ENCODE measurements at regions not wholly inside any gene's neighbourhood (a gene's known extent, or its start where the extent isn't known, plus 50 kb on each side); places are given as distances from the start of the nearest gene placed in this dataset.
"Not testable (repeated sequence)": the region's sequence is repeated elsewhere in the genome, so short reads cannot be mapped to it uniquely, and the experiment has no call there.

DNA sequence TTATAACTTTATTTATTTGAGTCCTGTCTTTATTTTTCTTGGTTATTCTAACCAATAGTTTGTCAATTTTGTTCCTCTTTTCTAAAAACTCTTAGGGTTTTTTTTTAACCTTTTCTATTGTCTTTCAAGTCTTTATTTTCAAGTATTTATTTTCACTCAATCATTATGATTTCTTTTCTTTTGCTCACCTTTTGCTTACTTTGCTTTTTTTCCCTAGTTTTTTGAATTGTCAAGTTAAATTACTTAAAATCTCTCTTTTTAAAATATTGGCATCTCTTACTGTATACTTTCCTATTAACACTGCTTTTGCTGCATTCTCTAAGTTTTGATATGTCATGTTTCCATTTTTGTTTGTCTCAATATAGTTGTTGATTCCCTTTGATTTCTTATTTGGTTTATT is 396.8 kb upstream of the CCDC179 start:
- DNase-seq (ENCODE audit: low read depth): no peak

DNA sequence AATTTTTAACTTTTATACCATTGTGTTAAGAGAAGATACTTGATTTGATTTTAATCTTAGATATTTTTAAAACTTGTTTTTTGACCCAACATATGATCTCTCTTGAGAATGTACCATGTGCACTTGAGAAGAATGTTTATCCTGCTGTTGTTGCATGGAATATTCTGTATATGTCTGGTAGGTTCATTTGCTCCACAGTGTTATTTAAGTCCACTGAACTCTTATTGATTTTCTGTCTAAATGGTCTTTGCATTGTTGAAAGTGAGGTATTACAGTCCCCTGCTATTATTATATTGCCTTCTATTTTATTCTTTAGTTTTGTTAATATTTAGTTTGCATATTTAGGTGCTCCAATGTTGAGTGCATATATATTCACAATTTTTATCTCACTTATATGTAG is 397.3 kb upstream of the CCDC179 start:
- DNase-seq (ENCODE audit: low read depth): no peak

DNA sequence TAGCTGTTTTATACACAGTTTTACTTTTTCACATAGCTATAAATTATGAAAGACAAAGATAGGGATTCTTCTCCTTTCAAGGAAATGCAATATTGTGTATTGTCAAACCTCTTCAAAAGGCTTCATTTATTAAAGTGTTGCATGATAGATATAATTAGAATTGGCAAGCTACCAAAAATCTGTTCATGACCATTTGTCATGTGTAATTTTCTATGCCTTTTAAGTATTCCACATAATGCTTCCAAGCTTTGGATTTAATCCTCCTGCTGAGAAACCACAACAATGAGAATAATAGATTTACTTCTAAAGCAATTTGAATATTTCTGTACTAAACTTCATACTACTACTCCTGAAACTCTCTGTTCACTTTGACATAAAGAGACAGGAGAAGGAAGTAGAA is 403.2 kb upstream of the CCDC179 start:
- no peak for DNase-seq (ENCODE audit: low read depth)

GRCh38 chr11:23272095-23272494 is 411.8 kb upstream of the CCDC179 start:
- no peak for DNase-seq (ENCODE audit: low read depth)

DNA sequence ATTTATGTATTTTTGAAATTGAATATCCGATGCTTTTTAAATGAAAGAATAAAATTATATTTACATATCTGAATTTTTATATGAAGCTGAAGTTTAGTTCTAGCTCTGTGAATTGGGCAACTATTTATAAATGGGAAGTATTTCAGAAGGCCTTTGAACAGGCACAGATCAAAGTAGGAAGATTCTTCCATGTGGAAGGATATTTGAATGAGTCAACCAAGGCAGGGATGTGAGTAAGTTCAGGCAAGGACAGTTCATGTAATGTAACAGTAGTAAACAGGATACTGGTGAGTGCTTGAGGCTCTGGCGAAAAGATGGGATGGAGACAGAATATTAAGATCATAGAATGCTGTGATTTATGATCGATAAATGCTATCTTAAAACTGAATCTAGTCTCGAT is 417.8 kb upstream of the CCDC179 start:
- DNase-seq (ENCODE audit: low read depth): peak; percentile 59

GRCh38 chr11:23280088-23280487 is 419.8 kb upstream of the CCDC179 start:
- DNase-seq (ENCODE audit: low read depth): peak; percentile 54

DNA sequence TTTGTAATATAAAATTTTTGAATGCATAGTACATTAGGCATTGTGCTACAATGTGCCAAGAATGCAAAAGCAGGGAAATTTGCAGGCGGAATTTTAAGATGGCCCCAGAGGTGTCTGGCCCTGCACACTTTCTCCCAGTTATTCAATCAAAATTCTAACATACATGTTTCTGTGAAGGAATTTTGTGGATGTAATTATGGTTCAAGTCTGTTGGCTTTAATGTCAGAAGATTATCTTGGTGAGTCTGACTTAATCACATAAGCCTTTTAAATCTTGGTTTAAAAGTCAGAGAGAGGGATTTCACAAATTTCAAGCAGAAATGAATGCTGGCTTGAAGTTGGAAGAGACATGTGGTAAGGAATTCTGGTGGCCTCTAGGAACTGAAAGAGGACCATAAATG is 423.4 kb upstream of the CCDC179 start:
- no peak for DNase-seq (ENCODE audit: low read depth)

DNA sequence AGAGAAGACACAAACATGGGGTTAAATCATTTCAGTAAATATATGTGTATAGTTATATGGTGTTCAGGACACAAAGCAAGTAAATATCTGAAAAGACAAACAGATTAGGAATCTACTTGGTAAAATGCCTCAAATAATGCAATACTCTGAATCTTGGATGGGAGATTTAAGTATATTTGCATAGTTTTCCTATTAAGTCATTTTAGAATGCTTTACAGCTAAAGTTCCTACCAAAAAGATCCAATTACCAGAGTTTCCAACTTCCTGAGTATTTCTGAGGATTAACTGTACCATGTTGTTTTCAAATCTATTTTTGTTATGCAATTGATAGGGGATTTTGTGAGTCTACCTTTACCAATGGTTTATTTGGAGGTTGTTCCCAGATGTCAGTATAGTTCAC is 424.4 kb upstream of the CCDC179 start:
- DNase-seq (ENCODE audit: low read depth): peak; percentile 71

DNA sequence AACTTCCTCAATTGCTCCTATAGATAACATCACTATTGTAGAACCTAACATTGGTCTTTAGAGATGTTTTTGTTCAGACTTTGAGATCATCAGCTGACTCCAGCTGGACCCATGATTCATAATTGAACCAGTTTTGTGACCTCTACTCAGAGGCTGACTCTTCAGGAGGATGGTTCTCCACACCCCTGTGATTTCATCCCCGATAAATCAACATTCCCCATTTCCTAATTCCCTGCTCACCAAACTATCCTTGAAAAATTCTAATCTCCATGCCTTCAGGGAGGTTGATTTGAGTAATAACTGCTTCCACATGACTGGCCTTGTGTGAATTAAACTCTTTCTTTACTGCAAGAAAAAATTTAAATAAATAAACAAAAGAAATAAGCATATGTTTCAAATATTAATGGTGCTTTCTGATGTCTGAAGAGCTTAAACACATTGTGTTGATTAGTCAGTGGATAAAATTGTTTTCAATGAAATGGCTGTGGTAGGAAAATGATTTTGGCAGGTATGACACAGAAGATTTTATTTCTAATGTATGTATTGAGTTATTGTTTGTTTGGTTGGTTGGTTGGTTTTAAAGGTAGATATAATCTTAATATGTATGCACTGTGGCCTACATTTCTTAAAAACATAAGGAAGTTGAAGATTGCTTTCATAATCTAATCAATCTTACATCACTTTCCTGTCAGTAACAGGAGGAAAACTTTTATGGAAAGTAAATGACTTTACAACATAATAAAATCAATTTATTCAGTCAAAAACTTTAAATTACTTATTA is 427.9 kb upstream of the CCDC179 start:
- DNase-seq (ENCODE audit: low read depth): peak; percentile 92

DNA sequence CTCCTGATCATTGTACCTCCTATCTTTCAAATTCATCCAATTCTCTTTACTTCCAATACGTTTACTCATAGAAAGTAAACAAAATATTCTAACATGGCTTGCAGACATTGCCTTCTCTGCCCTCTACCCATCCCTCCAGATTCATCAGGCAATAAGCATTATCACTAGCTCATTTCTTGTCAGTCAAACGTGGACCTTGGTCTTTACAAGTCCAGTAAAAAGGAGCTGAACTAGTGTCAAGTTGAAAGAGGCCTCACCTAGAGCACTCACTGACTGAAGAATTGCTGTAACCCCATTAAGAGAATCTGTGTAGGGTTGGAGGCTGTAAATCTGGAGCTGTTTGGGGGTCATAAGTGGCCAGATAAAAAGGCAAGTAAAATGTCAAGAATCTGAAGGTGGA is 435.0 kb upstream of the CCDC179 start:
- DNase-seq (ENCODE audit: low read depth): no peak

DNA sequence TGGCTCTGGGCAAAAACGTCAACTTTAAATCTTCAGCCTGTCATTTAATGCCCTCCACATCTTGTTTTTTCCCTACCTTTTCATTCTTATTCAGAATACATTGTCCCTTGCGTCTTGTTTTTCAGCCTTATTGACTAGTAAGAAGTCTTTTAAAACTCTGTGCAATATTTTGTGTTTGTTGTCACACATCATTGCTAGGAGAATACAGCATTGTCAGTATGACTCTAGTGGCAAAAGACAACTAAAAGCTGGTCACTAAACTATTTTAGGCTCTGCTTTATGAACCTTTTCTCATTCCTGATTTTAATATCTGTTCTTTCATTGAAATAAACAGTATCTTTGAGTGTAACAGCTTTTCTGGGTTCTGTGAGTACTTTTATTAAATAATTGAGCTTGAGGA is 447.8 kb upstream of the CCDC179 start:
- DNase-seq (ENCODE audit: low read depth): no peak

GRCh38 chr11:23310276-23310675 is 450.0 kb upstream of the CCDC179 start:
- DNase-seq (ENCODE audit: low read depth): peak; percentile 74

GRCh38 chr11:23311986-23312940 is 452.0 kb upstream of the CCDC179 start:
- DNase-seq (ENCODE audit: low read depth): peak; percentile 79

DNA sequence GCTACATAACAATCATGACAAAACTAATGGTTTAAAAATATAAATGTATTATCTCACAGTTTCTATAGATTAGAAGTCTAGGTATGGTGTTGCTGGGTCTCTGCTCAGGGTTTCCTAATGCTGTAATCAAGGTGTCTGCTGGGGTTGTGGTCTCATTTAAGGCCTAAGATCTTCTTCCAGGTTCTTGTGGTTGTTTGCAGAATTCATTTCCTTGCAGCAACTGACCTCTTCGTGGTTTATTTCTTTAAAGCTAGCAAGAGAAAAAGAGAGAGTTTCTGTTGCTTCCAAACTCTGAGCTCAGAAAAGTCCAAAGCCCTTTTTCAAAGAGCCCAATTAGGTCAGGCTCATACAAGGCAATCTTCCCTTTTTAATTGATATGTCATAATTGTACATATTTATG is 452.7 kb upstream of the CCDC179 start:
- no peak for DNase-seq (ENCODE audit: low read depth)

DNA sequence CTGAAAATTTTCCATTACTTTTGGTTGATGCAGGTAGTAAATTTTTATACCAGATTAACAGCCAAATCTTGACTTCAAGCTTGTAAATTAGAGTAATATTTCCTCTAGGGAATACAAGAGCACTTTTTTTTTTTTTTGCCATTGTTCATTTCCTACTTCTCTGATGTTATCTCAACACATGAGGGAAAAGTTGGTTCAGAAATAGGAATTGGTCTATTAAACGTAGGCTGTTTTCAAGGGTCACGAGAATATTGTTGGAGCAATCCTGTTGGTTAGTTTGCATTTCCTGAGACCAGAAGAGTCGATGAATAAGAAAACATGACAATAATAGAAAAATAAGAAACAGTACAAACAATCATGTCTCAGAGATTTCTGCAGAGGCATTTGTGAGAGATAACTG is 453.9 kb upstream of the CCDC179 start:
- no peak for DNase-seq (ENCODE audit: low read depth)

DNA sequence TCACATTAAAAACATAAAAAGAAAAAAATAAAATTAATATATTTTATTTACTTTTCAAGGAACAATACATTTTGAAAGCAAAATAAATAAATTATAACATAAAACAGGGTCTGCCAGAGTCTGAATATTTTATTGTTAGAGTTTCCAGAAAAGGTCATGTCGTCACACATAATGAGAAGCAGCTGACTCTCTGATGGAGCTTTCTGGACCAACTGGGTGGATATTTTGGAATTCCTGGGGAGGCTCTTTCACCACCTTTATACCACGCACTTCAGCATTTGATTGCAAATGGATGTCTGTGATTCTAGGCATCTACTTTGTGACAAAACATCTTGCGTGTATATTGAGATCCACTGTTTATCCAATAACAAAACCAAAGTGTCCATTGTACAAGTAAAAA is 455.0 kb upstream of the CCDC179 start:
- DNase-seq (ENCODE audit: low read depth): no peak

DNA sequence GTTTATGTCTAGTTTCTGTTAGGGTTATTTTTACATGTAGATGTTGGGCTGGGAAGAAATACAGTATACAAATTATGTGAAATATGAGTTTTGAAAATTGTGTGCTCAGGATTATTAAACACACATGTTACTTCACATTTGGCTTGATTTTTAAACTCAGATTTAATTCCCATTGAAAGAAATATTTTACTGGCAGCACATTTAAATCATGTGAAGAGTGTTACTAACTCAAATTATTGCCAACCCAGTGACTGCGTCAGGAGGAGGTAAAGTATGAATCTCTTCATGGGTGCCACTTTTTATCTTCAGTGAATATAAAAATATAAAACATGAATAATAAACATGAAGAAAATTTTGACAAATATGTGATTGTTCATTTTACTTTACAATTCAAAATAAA is 457.5 kb upstream of the CCDC179 start:
- DNase-seq (ENCODE audit: low read depth): no peak

DNA sequence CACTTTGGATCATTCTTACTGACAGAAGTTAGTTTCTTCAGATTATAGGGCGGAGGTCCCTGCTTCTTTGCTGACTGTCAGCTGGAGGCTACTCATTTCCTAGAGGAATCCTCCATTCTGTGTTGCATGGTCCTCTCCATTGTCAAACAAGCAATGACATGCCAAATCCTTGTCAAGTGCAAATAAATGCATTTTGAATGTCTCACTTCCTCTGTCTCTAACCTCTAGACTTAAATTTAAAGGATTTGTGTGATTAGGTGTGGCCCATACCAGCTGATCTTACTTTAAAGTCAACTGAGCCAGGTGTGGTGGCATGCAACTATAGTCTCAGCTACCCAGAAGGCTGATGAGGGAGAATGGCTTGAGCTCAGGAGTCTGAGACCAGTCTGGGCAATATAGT is 458.4 kb upstream of the CCDC179 start:
- DNase-seq (ENCODE audit: low read depth): no peak

DNA sequence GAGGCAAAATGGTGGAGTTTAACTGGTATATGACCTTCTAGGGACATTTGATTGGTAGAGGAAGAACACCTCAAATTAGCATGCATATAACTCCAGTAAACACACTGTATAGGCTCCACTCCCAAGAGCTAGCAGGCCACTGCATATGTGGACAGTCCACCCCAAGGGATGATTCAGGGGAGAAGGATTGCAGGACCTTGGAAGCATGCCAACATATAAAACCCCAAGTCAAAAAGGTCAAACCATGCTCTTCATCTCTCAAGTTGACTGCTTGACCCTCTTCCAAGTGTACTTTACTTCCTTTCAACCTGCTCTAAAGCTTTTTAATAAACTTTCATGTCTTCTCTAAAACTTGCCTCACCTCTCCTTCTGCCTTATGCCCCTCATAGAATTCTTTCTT is 459.9 kb upstream of the CCDC179 start:
- DNase-seq (ENCODE audit: low read depth): peak; percentile 23

GRCh38 chr11:23335586-23335985 is 475.3 kb upstream of the CCDC179 start:
- DNase-seq (ENCODE audit: low read depth): not testable (repeated sequence)

GRCh38 chr11:23336961-23337360 is 476.7 kb upstream of the CCDC179 start:
- DNase-seq (ENCODE audit: low read depth): peak; percentile 53

DNA sequence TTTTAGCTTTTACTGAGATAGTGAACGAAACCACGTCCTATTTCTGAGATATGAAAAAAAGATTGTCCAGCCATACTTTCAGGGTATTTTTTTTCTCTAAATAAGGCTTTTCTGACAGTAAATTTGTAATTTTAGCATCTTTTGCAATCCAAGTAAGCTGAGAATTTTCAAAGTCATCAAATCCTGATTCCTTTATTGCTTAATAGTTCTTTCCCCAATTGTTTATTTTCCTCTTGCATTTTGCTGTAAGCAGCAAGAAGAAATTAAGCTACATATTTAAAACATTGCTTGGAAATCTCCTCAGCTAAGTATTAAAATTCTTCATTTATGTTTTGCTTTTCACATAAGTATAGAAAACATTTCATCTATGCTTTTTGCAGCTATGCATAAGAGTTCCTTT is 493.3 kb upstream of the CCDC179 start:
- no peak for DNase-seq (ENCODE audit: low read depth)

GRCh38 chr11:23359297-23359696 is 499.0 kb upstream of the CCDC179 start:
- DNase-seq (ENCODE audit: low read depth): peak; percentile 74

All from EH (cell line).